H9 (cell line): ENCODE measurements at regions not wholly inside any gene's neighbourhood (a gene's known extent, or its start where the extent isn't known, plus 50 kb on each side); places are given as distances from the start of the nearest gene placed in this dataset.

Source experiments
- DNase-seq: peaks from one replicate; pipeline ENCODE4 v3.0.0-alpha.2; 2017
- H2AFZ ChIP-seq: one replicate; pipeline ENCODE4 v1.6.1; 2013; ENCODE audit warnings: mild to moderate bottlenecking, low read length, control low read depth, moderate library complexity
- H2AK5ac ChIP-seq: 2 replicates; pipeline ENCODE4 v1.6.1; 2013; ENCODE audit warnings: low read length, control low read depth, mixed read lengths; ENCODE audit not compliant: insufficient read length
- H2BK120ac ChIP-seq: one replicate; pipeline ENCODE4 v1.6.1; 2013; ENCODE audit warnings: low read depth, mild to moderate bottlenecking, low read length, control low read depth, inconsistent platforms; ENCODE audit not compliant: poor library complexity, severe bottlenecking
- H2BK12ac ChIP-seq: 2 replicates; pipeline ENCODE4 v1.6.1; 2013; ENCODE audit warnings: low read length, control low read depth, mixed read lengths, low read depth; ENCODE audit not compliant: insufficient read length
- H2BK15ac ChIP-seq: 2 replicates; pipeline ENCODE4 v1.6.1; 2013; ENCODE audit warnings: low read depth, low read length, control low read depth
- H2BK20ac ChIP-seq: one replicate; pipeline ENCODE4 v1.6.1; 2013; ENCODE audit warnings: low read depth, mild to moderate bottlenecking, low read length, control low read depth, inconsistent platforms; ENCODE audit not compliant: poor library complexity, severe bottlenecking
- H2BK5ac ChIP-seq: 2 replicates; pipeline ENCODE4 v1.6.1; 2013; ENCODE audit warnings: low read length, control low read depth, mixed read lengths; ENCODE audit not compliant: insufficient read length
- H3K14ac ChIP-seq: 2 replicates; pipeline ENCODE4 v1.6.1; 2013; ENCODE audit warnings: low read length, control low read depth; ENCODE audit not compliant: insufficient read depth
- H3K18ac ChIP-seq: 2 replicates; pipeline ENCODE4 v1.6.1; 2013; ENCODE audit warnings: low read depth, mild to moderate bottlenecking, mixed read lengths, low read length, control low read depth; ENCODE audit not compliant: insufficient read length
- H3K23ac ChIP-seq: 2 replicates; pipeline ENCODE4 v1.6.1; 2013; ENCODE audit warnings: low read length, control low read depth, mixed read lengths, low read depth; ENCODE audit not compliant: insufficient read length
- H3K23me2 ChIP-seq: 2 replicates; pipeline ENCODE4 v1.6.1; 2013; ENCODE audit warnings: low read depth, mild to moderate bottlenecking, mixed read lengths, low read length, control low read depth; ENCODE audit not compliant: insufficient read length, poor library complexity, severe bottlenecking
- H3K27ac ChIP-seq: 2 replicates; pipeline ENCODE4 v1.5.1; 2013; ENCODE audit warnings: low read length, control low read depth, mixed read lengths, low read depth; ENCODE audit not compliant: insufficient read length
- H3K27me3 ChIP-seq: 2 replicates; pipeline ENCODE4 v1.6.1; 2013; ENCODE audit warnings: low read length, control low read depth, inconsistent platforms; ENCODE audit not compliant: insufficient read depth
- H3K4ac ChIP-seq: 2 replicates; pipeline ENCODE4 v1.6.1; 2013; ENCODE audit warnings: low read depth, mild to moderate bottlenecking, control low read depth, inconsistent platforms, low read length, moderate library complexity
- H3K4me1 ChIP-seq: 2 replicates; pipeline ENCODE4 v1.6.1; 2013; ENCODE audit warnings: low read length, control low read depth, inconsistent platforms; ENCODE audit not compliant: insufficient read depth
- H3K4me2 ChIP-seq: 2 replicates; pipeline ENCODE4 v1.6.1; 2013; ENCODE audit warnings: low read length, control low read depth, mixed read lengths; ENCODE audit not compliant: insufficient read length, insufficient read depth
- H3K56ac ChIP-seq: 2 replicates; pipeline ENCODE4 v1.6.1; 2013; ENCODE audit warnings: low read depth, mild to moderate bottlenecking, mixed read lengths, low read length, control low read depth; ENCODE audit not compliant: insufficient read length
- H3K79me1 ChIP-seq: 2 replicates; pipeline ENCODE4 v1.6.1; 2013; ENCODE audit warnings: low read depth, mild to moderate bottlenecking, moderate library complexity, low read length, control low read depth, inconsistent platforms; ENCODE audit not compliant: insufficient read depth, poor library complexity, severe bottlenecking
- H3K79me2 ChIP-seq: 2 replicates; pipeline ENCODE4 v1.6.1; 2013; ENCODE audit warnings: low read length, control low read depth, inconsistent platforms; ENCODE audit not compliant: insufficient read depth
- H3K9ac ChIP-seq: 2 replicates; pipeline ENCODE4 v1.6.1; 2013; ENCODE audit warnings: low read length, control low read depth, mixed read lengths; ENCODE audit not compliant: insufficient read length; ENCODE audit errors: extremely low read depth
- H3K9me3 ChIP-seq: one replicate; pipeline ENCODE4 v1.6.1; 2013; ENCODE audit warnings: low read depth, low read length, inconsistent platforms; ENCODE audit not compliant: control insufficient read depth
- H3T11ph ChIP-seq: one replicate; pipeline ENCODE4 v1.6.1; 2013; ENCODE audit warnings: mild to moderate bottlenecking, low read length, control low read depth, inconsistent platforms
- H4K20me1 ChIP-seq: one replicate; pipeline ENCODE4 v1.6.1; 2013; ENCODE audit not compliant: control insufficient read depth, insufficient read length, insufficient read depth
- H4K5ac ChIP-seq: 2 replicates; pipeline ENCODE4 v1.6.1; 2013; ENCODE audit warnings: low read depth, mild to moderate bottlenecking, mixed read lengths, low read length, control low read depth; ENCODE audit not compliant: insufficient read length
- H4K8ac ChIP-seq: replicated peaks from 2 replicates; pipeline ENCODE4 v1.6.1; 2013; ENCODE audit warnings: low read length, control low read depth, mixed read lengths, low read depth; ENCODE audit not compliant: insufficient read length
- H4K91ac ChIP-seq: 2 replicates; pipeline ENCODE4 v1.6.1; 2013; ENCODE audit warnings: low read depth, mild to moderate bottlenecking, moderate library complexity, mixed read lengths, low read length, control low read depth; ENCODE audit not compliant: insufficient read length
- H3K27ac Mint-ChIP-seq, 3 experiments: 2 replicates in 2 of 3; 3 replicates in 1 of 3; pipeline ENCODE4 v1.8.0; 2020 to 2021; ENCODE audit warnings: mixed read lengths in 3 of 3, mild to moderate bottlenecking in 1 of 3, moderate library complexity in 1 of 3
- H3K27me3 Mint-ChIP-seq: 2 replicates; pipeline ENCODE4 v1.8.0; 2021; ENCODE audit warnings: low read depth, mild to moderate bottlenecking, moderate library complexity, mixed read lengths
- H3K36me3 Mint-ChIP-seq, 3 experiments: 2 replicates in 2 of 3; 3 replicates in 1 of 3; pipeline ENCODE4 v1.8.0; 2020 to 2021; ENCODE audit warnings: low read depth in 3 of 3, mixed read lengths in 3 of 3; ENCODE audit not compliant: insufficient read depth in 1 of 3
- H3K4me1 Mint-ChIP-seq, 2 experiments: 2 replicates each; pipeline ENCODE4 v1.8.0; 2020; ENCODE audit warnings: mixed read lengths in 2 of 2
- H3K4me3 Mint-ChIP-seq, 2 experiments: 2 replicates in 1 of 2; 3 replicates in 1 of 2; pipeline ENCODE4 v1.8.0; 2020 to 2021; ENCODE audit warnings: mild to moderate bottlenecking in 2 of 2, mixed read lengths in 2 of 2, moderate library complexity in 1 of 2
- H3K9me3 Mint-ChIP-seq, 2 experiments: 2 replicates in 1 of 2; 3 replicates in 1 of 2; pipeline ENCODE4 v1.8.0; 2020; ENCODE audit warnings: mild to moderate bottlenecking in 2 of 2, mixed read lengths in 2 of 2, moderate library complexity in 1 of 2
- CTCF ChIP-seq: fragments of 200-600 bp; sonication (generic); conservative IDR thresholded peaks from 3 replicates; pipeline ENCODE4 v1.8.0; 2021; ENCODE audit warnings: antibody characterized with exemption, mild to moderate bottlenecking
- WGBS: extraction: QIAGEN DNeasy Blood & Tissue Kit; methylation state at CpG from one replicate; pipeline ENCODE4 v1.1.7; 2013; ENCODE audit warnings: missing lambda C conversion rate, low lambda C conversion rate, mixed read lengths; ENCODE audit not compliant: insufficient read length; ENCODE audit errors: extremely low coverage; 5-methylcytosine and 5-hydroxymethylcytosine counted together

GRCh38 chr14:22434901-22435550, 154.0 kb downstream of the DAD1 start:
- H2AFZ ChIP-seq: no peak overlapping the region
- Mint-ChIP-seq H3K36me3 (no peaks in the 10 kb centered on the region), H3K27ac (no peak overlapping the region), H3K9me3 (no peaks in the 10 kb centered on the region), H3K4me3 (no peak overlapping the region), H3K4me1 (peaks cover 0 to 4% of the 10 kb centered on the region in 2 experiments; a peak in 1 of 4 replicates), H3K27me3 (no peaks in the 10 kb centered on the region; the same call in 1 of the 2 replicates)
- H3K9me3 ChIP-seq: no peaks in the 10 kb centered on the region
- H3K9ac ChIP-seq: no peak overlapping the region
- no peak overlapping the region for H3K14ac ChIP-seq
- no peak for TF ChIP-seq CTCF
- no peak overlapping the region for H2BK20ac ChIP-seq
- H2AK5ac ChIP-seq: no peak overlapping the region
- H2BK5ac ChIP-seq: no peak overlapping the region
- H2BK15ac ChIP-seq: no peak overlapping the region
- no peak overlapping the region for H3K27ac ChIP-seq
- H3K23ac ChIP-seq: no peak overlapping the region
- no peak overlapping the region for H3K56ac ChIP-seq
- no CpG with 5 or more reads among the region's 6 CpGs for WGBS
- H2BK12ac ChIP-seq: no peak overlapping the region
- no peak overlapping the region for H3K4me2 ChIP-seq
- H4K8ac ChIP-seq: no peak overlapping the region
- no peaks in the 10 kb centered on the region for H4K20me1 ChIP-seq
- no peaks in the 10 kb centered on the region for H3K79me1 ChIP-seq
- H3K23me2 ChIP-seq: no peaks in the 10 kb centered on the region
- no peaks in the 10 kb centered on the region for H3K4me1 ChIP-seq
- H3T11ph ChIP-seq: no peak overlapping the region
- H2BK120ac ChIP-seq: no peak overlapping the region
- H3K79me2 ChIP-seq: no peaks in the 10 kb centered on the region
- H3K4ac ChIP-seq: no peak overlapping the region
- 0 out of 2 replicates have a peak, but pooled peaks cover 2% of the 10 kb centered on the region for H3K27me3 ChIP-seq
- H4K5ac ChIP-seq: no peak overlapping the region
- no peak overlapping the region for H3K18ac ChIP-seq
- no peak for DNase-seq
- no peak overlapping the region for H4K91ac ChIP-seq
